AG20443 (cell line): ENCODE measurements at regions not wholly inside any gene's neighbourhood (a gene's known extent, or its start where the extent isn't known, plus 50 kb on each side); places are given as distances from the start of the nearest gene placed in this dataset.

Experiments
- DNase-seq: peaks from one replicate; pipeline ENCODE4 v3.0.0; 2012; ENCODE audit warnings: low spot score, mixed read lengths

DNA sequence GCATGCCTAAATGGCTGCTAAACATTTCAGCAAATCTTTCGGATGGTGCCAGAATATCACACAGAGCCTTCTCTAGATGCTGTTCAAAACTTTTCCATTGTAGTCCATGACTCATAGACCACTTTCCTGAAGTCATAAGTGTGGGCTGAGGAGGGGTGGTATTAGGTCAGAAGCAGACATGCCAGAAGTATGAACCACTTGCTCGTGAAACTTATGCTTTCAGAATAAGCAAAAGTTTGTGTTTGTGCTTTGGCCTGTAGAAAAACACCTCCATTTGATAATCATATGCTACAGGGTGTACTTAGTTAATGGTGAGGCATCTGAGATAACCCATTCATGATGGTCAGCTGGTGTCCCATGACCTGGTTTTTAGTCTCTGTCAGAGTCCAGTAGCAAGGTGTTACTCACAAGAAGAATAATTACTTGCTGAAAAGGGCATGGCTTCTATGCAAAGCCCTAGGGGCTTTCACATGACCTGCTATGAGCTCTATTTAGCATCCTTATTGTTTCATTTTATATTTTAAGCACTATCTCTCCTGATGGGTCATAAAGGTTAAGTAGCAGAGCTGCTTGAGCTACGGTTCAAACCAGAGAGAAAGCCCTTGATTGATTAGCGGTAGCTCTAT, 183.1 kb upstream of the IVNS1ABP start:
- DNase-seq = peak; percentile 82

DNA sequence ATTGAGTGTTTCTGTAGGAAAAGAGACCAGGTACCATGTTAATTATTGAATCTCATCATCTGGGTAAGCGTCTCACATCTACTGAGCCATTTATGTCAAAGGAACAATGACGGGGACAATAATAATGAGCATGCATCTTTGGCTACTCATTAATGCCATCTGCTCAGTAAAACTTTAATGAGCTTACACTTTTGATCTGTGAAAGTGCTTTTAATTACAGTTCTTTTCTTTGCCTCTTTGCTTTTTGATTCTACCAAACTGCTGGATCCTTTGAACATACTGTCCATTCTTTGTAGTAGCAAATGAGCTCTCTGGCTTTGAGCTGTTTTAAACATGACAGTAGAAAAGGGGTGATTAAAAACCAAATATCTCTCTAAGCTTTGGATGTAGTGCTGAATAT, 181.2 kb upstream of the IVNS1ABP start:
- no peak for DNase-seq

DNA sequence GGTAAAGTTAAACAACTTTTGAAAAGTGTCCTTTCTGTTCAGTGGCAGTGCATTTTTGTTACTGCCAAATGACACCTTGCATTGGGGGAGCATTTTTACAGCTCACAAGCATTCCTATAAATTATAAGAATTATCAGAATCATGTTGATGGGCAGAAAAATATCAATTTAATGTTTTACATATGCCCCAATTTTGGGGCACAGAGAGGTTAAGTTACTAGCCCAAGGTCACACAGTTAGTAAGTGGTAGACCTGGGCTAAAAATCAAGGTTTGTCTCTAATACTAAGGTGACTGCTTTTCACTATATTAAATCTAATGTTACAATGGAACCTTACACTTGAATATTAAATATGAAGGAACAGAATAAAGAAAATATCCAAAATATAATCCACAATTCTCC, 180.1 kb upstream of the IVNS1ABP start:
- DNase-seq = no peak

DNA sequence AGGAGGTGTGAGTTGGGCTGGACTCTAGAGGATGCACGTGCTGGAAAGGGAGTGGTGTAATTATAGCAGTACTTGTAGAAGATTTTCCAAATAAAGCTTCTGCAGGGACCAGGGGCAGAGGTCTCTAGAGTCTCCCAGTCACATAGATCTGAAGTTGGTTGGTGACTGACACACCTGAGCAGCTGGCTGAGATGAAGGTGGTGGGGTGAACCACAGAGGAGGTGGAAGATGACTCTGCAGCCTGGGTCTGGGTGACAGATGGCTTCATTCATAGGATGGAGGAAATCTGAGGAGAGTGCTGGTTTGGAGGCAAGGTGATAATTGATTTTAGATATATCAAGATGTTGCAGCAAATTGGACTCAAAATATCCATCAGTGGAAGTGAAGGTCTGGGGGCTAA, 178.9 kb upstream of the IVNS1ABP start:
- DNase-seq = no peak

DNA sequence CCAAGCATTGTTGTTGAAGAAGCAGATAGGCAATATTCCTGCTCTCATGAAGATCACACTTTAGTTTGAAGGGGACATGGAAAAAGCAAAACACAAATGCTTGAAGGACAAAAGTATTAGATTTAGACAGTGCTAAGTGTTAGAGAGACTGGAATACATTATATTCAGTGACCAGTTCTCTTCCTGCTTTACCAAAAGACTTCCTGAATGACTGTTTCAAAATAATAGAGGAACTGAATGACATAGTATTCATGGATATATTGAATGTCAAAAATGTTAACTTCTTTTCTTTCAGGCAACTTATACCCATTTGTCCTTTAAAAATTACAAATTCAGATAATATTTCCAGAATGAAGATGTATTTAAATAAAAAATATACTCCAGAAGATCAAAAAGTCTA, 178.0 kb upstream of the IVNS1ABP start:
- DNase-seq = no peak

DNA sequence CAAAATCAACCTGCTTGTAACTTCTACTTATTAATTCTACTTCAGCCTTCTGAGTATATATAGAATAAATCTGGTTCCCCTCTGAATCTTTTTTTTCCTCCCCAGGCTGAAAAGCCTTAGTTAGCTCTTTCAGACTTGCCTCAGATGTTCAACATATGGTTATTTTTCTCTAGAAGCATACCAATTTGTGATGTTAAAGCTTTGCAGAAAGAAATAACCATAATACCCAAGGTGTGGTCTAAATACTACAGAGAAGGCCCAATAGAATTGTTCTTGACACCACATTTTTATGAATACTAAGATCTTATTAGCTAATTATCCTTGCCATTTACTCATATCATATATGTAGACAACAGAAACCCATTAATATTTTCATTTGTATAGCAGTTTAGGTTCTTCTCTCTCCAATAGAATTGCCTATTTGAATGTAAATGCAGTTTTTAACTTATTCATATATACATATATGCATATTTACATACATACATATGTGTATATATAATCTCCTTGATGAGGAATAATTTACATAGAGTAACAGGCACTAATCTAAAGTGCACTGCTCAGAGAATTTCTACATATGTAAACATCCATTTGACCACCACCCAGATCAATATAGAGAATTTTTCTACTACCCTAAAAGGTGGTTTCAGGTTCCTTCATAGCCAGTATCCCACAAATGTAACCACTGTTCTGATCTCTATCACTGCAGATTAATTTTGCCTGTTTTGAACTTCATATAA, 175.2 kb upstream of the IVNS1ABP start:
- DNase-seq = no peak

DNA sequence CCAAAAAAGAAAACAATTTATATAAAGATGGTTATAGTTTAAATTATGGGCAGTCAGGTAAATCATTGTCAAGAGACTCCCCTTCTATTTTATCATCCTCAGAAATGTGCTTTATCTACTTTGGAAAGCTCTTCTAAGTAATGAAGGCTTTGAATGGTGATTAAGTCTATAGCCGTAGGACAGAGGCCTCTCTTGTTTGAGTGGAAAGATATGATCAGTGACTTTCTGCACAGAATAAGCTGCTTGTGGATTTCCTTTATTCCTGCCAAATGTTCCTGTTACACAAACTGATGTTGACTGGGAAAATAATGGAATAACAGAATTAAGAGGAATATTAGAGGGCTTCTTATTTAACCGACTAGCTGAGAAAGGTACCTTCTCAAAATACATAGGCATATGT, 174.6 kb upstream of the IVNS1ABP start:
- DNase-seq = no peak

DNA sequence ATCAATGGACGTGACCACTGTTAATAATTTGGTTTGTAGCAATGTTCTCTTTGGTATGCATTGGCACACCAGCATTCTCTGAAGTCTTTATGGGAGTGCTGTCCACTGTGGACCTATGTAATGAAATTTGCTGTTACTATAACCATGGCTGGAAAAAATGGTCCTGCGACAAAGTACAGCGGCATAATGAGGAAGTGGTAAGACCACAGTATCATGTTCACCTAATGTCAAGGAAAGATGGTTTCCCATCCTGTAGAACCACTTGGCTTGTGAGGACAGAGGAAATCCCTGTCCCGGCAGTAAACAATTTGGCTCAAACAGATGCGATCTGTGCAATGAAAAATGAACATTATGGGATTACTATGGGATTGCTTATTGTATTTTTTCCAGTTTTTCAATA, 173.9 kb upstream of the IVNS1ABP start:
- DNase-seq = no peak

DNA sequence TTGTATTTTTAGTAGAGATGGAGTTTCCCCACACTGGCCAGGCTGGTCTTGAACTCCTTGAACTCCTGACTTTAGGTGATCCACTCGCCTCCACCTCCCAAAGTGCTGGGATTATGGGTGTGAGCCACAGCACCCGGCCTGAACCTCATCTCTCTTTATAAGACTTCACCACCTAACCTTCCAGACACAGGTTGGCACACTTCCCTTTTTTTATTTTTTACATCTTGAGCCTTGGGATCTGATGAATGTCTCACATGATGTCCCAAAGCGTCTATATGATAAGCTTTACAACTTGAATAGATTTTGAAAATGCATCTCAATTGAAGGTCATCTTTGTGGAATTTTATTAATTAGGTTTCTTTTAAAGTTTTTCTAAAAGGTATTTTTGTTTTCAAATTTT, 172.4 kb upstream of the IVNS1ABP start:
- no peak for DNase-seq

DNA sequence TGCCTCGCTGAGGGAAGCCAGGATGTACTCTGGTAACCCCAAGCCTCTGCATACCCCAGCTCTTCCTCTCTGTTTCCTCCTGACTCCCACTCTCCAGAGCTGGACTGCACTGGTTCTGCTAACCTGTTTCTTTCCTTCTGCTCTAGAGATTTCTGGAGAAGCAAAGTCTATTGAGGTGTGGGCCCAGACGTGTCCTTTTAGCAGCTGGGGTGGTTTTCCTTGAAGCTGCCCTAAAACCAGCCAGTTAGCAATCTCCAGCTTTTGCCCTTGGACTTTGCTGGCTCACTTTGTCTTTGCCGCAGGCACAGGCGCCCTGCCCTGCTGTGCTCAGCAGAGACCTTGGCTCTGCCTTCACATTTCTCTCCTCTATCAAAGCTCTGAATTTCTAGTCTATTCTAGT, 171.8 kb upstream of the IVNS1ABP start:
- no peak for DNase-seq

DNA sequence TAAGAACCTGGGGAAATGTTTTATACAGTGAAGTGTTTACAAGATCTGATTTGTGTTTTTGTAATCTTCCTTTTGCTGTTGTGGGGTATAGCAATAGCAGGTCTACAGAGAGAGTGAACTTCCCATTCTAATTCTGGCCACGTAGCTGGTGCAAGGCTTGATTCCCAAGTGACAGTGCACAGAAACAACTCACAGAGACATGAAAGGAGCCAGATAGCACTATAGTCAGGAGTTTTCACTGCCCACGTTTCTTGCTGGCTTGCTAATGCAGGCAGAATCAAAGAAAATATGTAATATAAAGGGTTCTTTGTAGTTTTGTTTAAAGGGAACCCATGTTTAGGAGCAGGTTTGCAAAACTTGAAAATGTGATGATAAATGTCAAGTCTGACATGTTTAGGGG, 170.9 kb upstream of the IVNS1ABP start:
- DNase-seq = no peak

DNA sequence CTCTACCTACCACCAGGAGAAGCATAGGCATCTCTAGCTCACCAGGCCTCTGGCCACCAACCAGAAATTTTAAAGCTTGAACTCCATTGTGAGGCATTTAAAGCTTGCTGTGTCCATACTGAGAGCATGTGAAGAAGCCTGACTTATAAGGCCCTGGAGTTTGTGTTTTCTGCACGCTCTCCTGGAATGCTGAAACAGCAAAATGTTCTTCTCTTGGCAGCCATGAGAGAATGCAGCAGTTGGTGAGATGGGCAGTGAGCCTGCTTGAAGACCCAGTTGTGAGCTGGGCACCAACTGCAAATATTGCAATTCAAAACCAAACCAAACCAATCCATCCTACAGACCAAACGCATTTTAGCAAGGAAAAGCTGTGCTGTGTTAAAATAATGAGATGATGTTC, 170.0 kb upstream of the IVNS1ABP start:
- DNase-seq = no peak

DNA sequence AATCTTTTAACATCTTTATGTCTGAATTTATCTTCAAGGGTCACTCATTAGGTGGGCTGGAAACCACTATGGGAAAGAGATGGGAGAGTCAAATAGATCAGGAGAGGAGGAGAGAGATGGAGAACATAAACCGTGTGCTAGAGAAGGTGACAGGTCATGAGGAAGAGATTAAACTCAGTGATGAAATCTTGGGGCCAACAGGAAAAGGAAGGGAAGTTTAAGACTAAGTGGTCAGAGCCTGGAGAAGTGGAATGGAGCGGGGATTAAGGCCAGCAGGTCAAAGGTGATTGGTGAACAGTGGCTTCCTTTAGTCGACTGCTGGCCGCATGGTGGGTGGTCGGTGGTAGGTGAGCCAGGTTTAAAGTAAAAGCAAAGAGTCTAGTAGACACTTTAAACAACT, 169.3 kb upstream of the IVNS1ABP start:
- DNase-seq = no peak

DNA sequence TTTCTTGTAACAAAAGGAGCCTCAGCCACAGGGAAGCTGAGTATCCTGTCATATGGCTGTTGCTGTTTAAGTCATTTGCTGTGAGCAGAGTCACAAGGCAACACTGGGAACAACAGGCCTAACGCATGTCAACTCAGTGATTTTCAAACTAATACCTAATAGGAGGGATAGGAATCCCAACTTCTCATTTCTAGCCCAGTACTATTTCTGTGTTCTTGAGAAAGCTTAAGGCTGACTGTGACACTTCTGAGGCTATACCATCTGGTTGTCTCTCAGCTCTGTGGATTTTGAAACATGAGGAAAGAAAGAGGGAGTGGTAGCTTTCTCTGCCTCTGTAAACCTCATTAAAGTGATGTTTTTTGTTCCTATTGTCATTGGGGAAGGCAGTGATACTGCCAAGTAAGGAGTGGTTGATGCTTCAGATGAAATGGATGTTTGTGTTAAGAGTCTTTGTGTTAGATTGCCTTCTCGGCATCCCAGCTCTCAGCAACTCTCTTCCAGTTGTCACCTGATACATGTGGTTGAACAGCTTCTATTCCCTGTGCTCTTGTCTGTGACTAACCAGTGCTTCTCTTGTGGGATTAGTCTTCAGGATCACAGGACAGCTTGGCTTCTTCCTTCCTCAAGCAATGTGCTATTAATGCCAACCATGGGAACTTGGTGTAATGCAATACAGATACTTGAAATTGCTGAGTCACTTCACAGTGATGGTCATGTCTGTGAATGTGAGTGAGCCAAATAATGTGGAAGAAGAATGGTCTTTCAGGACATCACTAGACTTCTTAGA, 166.8 kb upstream of the IVNS1ABP start:
- DNase-seq = peak; percentile 85

DNA sequence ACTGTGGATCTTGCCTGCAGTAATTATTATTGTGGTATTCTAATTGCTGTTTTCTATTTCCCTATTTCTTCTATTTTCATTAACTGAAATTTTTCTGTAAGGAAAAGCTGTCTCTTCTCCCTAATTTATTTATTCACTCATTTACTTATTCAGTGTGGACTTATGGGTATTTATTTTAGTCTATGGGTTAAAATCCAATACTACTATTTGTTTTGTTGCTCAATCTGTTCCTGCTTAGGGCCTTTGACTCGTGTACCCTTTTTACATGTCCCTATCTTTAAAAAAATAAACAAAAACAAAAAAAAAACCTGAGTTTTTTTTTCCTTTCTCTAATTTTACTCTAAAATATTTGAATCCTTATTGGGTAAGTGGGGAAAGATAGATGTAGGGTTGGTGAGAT, 166.2 kb upstream of the IVNS1ABP start:
- DNase-seq = no peak

DNA sequence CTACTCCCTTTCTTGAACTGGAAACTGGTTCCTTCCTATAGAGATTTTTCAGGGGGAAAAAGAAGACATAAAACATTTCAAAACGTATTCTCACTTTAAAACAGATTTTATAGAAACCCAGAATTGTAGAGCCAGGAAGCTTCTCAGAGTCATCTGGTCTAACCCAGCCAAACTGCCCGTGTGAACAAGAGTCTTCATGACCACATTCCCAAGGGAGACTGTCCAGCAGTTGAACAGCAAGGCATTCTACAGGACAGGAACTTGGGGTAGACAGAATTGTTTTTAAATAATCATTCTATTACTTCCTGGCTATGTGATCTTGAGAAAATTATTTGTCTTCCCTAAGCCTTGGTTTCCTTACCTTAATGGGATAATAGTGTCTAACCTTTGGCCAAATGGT, 163.5 kb upstream of the IVNS1ABP start:
- peak; percentile 49 for DNase-seq

DNA sequence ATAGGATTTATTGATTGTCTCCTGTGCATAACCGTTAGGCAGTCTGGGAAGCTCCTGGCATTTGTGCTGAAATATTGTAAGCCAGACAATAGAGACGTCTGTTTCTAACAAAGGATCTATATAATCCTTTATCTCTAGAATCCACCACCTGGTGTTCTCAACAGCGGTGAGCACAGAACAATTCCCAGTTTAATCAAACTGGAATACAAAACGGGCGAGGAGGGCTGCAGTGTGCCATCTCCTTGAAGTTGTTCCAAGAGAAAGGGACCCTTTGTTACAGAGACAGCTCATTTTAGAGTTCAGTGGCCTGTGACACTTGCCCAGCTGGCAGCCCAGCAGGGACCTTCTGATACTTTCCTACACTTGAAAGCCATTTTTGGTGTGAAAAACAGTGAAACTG, 162.8 kb upstream of the IVNS1ABP start:
- DNase-seq = no peak

DNA sequence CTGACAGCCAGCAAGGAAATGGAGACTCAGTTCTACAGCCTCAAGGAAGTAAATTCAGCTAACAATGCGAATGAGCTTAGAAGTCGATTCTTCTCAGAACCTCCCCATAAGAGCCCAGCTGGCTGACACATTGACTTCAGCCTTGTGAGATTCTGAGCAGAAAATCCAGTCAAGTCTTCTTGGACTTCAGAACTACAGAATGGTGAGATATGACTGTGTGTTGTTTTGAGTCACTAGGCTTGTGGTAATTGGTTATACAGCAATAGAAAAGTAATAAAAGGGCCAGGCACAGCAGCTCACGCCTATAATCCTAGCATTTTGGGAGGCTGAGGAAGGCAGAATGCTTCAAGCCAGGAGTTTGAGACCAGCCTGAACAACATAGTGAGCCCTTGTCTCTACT, 161.8 kb upstream of the IVNS1ABP start:
- no peak for DNase-seq

DNA sequence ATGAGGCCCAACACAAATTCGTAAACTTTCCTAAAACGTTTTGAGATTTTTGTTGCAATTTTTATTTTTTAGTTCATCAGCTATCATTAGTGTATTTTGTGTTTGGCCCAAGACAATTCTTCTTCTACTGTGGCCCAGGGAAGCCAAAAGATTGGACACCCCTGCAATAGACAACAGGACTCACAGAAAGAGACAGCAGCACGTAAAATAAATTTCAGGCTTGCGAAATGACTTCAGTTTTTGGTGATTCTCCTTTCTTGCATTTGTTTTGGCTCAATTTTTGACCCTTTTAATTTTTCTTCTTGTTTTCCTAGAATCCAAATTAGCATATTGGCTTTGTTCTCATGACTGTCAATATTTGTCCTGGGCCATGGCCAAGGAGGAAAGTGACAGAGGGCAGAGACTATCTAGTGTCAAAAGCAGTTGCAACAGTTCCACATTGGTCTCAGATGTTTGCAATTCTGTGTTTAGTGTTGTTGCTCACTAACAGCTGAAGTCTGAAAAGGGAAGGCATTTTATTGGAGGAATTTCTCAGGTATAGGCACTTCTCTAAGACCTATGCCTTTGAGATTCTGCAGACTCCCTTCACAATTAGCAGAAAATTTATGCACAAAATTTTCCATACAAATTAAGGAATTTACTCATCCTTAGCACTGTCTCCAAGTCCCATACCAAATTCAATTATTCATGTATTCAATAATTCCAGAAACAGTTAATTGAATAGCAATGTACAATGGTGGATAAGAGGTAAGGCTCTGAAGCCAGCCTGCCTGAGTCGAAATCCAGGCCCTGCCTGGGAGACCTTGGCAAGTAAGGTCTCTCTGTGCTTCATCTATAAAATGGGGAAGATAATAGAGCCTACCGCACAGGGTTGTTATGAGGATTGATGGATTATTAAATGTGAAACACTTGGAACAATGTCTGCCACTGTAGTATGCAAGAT, 160.9 kb upstream of the IVNS1ABP start:
- no peak for DNase-seq

DNA sequence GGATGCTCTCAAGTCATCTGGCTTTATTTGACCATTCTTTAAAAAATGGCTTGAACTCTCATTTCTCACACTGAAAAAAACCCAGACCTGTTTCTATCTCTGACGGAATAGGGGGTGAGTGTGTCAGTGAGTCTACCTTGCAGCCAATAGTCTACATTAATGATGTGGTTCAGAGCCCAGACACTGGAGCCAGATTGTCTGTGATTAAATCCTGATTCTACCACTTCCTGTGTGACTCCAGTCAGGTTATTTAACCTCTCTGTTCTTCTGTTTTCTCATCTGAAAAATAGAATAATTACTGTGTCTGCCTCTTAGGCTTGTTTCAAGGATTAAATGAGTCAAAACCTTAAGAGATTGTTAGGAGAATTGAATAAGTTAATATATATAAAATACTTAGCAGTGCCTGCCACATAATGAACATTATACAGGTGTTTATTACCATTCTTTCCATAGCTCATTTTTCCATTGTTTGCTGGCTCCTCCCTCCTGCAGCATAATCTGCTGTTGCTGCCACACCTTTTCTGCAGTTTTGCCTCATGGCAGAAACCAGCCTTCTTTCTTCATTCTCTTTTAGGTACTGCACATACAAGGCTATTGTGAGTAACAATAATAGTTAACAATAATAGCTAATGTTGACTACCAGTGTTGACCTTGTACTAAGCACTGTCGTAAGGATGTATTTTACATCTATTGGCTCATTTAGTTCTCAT, 157.6 kb upstream of the IVNS1ABP start:
- DNase-seq = no peak

DNA sequence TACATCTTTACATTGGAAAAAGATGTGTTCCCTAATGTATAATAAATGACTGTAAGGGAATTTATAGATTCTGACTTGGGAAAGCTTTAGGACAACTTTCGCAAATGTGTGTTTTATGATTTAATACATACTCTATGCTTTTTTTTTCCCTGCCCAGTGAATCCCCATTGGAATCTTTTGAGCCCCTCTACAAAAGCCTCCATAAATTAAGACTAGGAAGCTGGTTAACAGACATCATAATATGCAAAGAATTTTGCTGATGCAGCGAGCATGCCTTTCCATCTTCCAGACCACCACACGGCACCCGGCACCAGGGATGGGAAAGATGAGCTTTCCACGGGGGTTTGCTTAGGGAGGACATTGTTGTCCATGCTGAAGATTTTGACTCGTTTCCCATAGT, 156.1 kb upstream of the IVNS1ABP start:
- no peak for DNase-seq

DNA sequence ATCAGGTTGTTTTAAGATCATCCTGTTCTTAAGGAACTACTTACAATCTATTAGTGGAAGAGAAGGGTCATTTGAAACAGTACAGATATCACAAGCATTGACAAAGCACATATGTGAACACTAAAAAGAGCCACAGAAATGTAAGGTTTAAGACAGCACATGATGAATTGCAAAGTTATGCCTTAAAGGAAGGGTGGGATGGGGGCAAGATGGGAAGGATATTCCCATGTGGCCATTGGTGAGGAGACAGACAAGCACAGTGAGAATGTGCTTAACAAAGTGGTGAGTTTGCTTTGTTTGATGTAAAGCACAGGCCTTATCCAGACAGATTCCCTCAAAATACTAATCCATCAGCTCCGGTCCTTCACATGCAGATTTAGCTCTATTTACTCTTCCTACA, 151.6 kb upstream of the IVNS1ABP start:
- DNase-seq = no peak
